Lower leg skin (tissue), 4 donors: ENCODE measurements at regions not wholly inside any gene's neighbourhood (a gene's known extent, or its start where the extent isn't known, plus 50 kb on each side); places are given as distances from the start of the nearest gene placed in this dataset.

ENCODE experiments used
- DNase-seq, 2 donors: peaks; one replicate each; pipeline ENCODE4 v3.0.0-alpha.2; 2019; ENCODE audit warnings: low spot score in 2 of 2
- H3K4me3 ChIP-seq: fragments of 200-600 bp; sonication (generic); 2 replicates; pipeline ENCODE4 v1.5.1; 2017; ENCODE audit warnings: mild to moderate bottlenecking, low read depth; ENCODE audit not compliant: poor library complexity, severe bottlenecking
- CTCF ChIP-seq, 3 donors: fragments of 450-650 bp; IDR thresholded peaks; one replicate each; pipeline ENCODE4 v1.5.1; 2016; ENCODE audit warnings: antibody characterized with exemption in 3 of 3, mild to moderate bottlenecking in 3 of 3, moderate library complexity in 2 of 3
- POLR2A ChIP-seq, 2 donors: fragments of 450-650 bp; IDR thresholded peaks; one replicate each; pipeline ENCODE4 v1.6.1; 2016 to 2017; ENCODE audit warnings: antibody characterized with exemption in 2 of 2, mild to moderate bottlenecking in 1 of 2, moderate library complexity in 1 of 2
- WGBS, 2 donors: methylation state at CpG; one replicate each; pipeline ENCODE4 v1.1.5; 2018; 5-methylcytosine and 5-hydroxymethylcytosine counted together
- intact Hi-C: fragments of 100-400 bp; cut with DNase I; formaldehyde crosslinking; loops from one replicate; pipeline ENCODE4 v1.15.0; 2023; ENCODE audit warnings: low total_unique reads

GRCh38 chr21:41641510-41641815 is 125.4 kb downstream of the RIPK4 start:
- intact Hi-C loops = no loop called here
- H3K4me3 ChIP-seq = no peak overlapping the region
- TF ChIP-seq CTCF (IDR thresholded peaks at IDR 0.05) (no peak), POLR2A (IDR thresholded peaks at IDR 0.05) (no peak)
- 29 to 44% methylated on average over 3 of the region's 3 CpGs for WGBS, 2 donors
- DNase-seq = no peak

GRCh38 chr21:41640748-41641509 is 125.9 kb downstream of the RIPK4 start:
- 64 to 74% methylated on average over 6 of the region's 6 CpGs for WGBS, 2 donors
- H3K4me3 ChIP-seq = no peak overlapping the region
- TF ChIP-seq POLR2A (IDR thresholded peaks at IDR 0.05) (no peak), CTCF (IDR thresholded peaks at IDR 0.05) (no peak)
- DNase-seq = no peak
- intact Hi-C loops = no loop called here

GRCh38 chr21:41639766-41640165 is 127.1 kb downstream of the RIPK4 start:
- no peak for DNase-seq
- intact Hi-C loops = no loop called here
- TF ChIP-seq CTCF (IDR thresholded peaks at IDR 0.05) = no peak
- TF ChIP-seq POLR2A (IDR thresholded peaks at IDR 0.05) = no peak
- H3K4me3 ChIP-seq = no peak overlapping the region
- 97 to 98% methylated on average over 5 of the region's 5 CpGs for WGBS, 2 donors

- no peak overlapping the region for H3K4me3 ChIP-seq
- DNase-seq = no peak
- intact Hi-C loops = no loop called here
- TF ChIP-seq POLR2A (IDR thresholded peaks at IDR 0.05) = no peak
- TF ChIP-seq CTCF (IDR thresholded peaks at IDR 0.05) = no peak
- WGBS, 2 donors = 93 to 99% methylated on average over 8 to 10 of the region's 10 CpGs
Measured at GRCh38 chr21:41639336-41639735, 127.5 kb downstream of the RIPK4 start.

GRCh38 chr21:41638201-41638790 is 128.6 kb downstream of the RIPK4 start:
- TF ChIP-seq POLR2A (IDR thresholded peaks at IDR 0.05) (no peak), CTCF (IDR thresholded peaks at IDR 0.05) (no peak)
- intact Hi-C loops = no loop called here
- WGBS, 2 donors = 48 to 89% methylated on average over 3 of the region's 3 CpGs
- no peak for DNase-seq
- H3K4me3 ChIP-seq = no peak overlapping the region
